Iris pigment epithelial cell (primary cell): ENCODE measurements at regions not wholly inside any gene's neighbourhood (a gene's known extent, or its start where the extent isn't known, plus 50 kb on each side); places are given as distances from the start of the nearest gene placed in this dataset.

Experiments
- DNase-seq: peaks from one replicate; pipeline ENCODE4 v3.0.0-alpha.2; 2011; ENCODE audit warnings: low read depth

DNA sequence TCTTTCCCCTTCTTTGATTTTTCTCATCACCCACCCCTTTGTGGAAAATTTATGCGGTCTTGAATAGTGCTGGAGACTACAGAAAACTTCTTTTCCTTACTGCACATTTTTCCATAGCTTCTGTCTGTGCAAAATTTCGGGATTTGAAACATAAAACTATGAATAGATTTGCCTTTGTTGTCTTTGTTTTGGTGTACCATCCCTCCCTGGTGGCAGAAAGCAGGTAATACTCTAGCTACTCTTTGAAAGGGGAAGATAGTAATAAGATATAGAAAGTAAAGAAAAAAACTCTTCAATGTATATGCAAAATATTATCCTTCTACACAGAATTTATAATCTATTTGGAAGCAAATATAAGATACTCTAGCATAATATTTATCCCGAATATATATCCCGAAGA, 79.1 kb upstream of the LMO3 start:
- DNase-seq = no peak

DNA sequence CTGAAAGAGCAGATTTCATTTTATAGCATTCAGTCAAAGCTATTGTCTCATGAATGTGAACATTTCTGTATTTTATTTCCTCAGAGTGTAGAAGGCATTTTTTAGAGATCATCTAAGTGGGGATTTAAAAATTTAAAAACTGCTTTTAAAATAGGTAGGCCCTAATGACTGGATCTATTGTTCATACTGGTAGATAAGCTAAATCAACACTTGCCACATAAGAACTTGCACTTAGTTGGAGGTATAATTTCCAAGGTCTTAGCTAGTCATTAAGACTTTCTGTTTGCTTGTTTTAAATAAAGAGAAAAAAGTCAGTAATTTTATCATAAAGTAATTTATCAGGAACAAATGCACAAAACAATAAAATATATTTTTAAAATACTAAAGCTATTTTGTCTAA, 75.2 kb upstream of the LMO3 start:
- DNase-seq = no peak

DNA sequence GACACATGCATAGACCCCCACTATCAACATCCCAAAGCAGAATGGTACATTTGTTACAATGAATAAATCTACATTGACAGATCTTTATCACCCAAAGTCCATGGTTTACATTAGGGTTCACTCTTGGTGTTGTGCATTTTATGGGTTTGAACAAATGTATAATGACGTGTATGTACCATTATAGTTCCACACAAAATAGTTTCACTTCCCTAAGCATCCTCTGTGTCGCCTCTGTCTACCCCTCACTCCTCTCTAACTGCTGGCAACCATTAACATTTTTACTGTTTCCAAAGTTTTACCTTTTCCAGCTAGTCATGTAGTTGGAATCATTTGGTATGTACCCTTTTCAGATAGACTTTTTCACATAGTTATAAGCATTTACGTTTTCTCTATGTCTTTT, 69.5 kb upstream of the LMO3 start:
- no peak for DNase-seq

DNA sequence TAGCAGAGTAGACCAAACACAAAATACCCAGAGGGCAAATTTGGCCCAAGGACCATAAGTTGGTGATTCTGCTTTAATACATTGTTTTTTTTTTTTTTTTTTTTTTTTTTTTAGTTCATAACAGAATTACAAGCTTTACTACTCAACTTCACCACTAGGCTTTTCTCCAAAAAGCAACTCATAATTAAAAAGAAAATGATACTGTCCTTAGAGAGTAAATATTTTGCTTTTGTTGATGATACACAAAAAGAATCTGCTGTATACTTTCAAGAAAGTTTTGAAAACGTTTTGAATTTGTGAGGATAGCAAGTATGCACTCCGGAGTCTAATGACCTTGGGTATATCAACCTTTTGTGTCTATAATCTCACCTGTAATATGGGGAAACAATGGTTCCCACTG, 68.9 kb upstream of the LMO3 start:
- no peak for DNase-seq

DNA sequence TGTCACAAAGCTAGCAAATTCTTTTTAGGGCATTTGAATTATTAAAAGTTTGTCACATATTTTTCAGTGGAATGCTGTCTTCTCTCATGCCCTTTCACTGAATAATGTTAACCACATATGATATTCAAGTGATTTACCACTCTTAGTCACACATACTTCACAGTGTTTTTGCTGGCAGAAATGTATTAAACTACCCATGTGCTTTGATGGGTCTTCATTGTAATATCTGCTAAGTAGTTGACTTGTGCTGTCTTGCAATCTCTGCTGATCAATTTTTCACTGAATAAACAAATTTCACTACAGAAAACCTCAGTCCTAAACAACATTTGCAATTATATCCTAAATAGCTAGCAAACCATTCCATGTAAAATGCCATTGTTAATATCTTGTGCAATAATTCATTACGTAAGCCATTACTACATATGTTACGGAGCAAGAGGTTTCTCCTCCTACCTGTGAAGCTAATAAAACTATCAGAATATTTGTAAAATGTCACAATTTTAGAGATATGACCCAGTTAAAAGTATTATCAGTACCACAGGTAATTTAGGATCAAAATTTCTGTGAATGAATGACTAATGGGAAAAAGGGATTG, 64.6 kb upstream of the LMO3 start:
- peak; percentile 3 for DNase-seq

DNA sequence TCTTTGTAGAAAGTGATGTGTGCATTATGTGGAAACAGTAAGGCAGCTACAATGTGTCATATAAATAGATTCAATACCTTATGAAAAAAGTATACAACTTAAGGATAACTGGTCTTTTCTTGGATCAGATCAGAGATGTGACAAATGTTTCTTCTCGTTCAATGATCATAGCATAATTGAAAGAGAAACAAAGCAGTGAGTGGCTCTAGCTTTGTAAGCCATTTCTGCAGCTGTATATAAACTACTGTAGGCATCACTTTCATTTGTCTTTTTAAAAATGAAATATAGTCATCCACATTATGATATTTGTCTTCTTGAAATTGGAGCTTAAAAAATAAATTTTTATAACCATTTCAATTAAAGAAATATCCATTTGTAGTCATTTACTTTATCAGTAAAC, 63.8 kb upstream of the LMO3 start:
- no peak for DNase-seq

DNA sequence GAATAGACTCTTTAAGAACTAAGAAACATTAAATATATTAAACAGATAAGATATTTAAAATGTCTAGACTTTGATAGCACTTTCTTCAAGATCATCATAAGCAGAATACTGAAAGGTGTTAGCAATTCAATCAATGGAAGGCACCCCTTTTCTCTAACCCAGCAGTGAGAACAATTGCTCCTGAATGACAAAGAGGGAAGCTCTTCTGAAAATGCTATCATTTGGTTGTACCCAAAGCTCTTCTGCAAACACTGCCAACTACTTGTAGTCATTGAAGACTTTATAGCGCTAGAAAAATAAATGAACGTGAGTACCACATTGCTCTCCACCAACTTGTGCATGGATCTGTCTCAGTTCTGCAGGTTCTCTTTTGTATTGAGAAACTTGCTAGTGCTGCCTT, 62.2 kb upstream of the LMO3 start:
- no peak for DNase-seq

DNA sequence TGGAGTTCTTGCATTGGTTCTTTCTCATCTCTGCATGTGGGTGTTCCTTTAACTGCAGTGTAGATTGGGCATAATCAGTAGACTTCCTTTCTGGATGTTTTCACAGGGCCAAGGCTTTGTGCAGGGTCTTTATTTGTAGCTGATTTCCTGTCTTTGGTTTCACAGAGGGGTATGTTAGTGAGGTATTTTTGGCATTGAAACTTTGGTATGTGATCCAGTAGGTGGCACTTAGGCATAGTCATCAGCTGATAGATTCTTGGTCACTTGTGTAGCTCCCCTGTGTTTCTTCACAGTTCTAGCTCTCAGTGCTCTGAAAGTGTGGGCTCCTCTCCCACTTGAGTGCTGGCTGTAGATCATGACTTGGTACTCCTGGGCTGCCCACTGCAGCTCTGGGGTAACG, 52.7 kb upstream of the LMO3 start:
- no peak for DNase-seq
